Calu3 (cell line): ENCODE measurements at regions not wholly inside any gene's neighbourhood (a gene's known extent, or its start where the extent isn't known, plus 50 kb on each side); places are given as distances from the start of the nearest gene placed in this dataset.

Experiments used
- BruUV-seq: library from RNA; stranded (reverse); fragments of 400-500 nt; replicated peaks from 2 replicates; lab custom pipeline; 2021; lab: Mats Ljungman, UMichigan
- CTCF ChIA-PET: fragments of 300-600 bp; sonication (Branson Sonifier 250); formaldehyde crosslinking; loops from one replicate; lab custom pipeline; 2022; ENCODE audit warnings: antibody characterized with exemption; lab: Charles Lee
- DNase-seq: peaks from one replicate; pipeline ENCODE4 v3.0.0; 2022
- H3K27ac Mint-ChIP-seq: one replicate; pipeline ENCODE4 v1.8.0; 2022; ENCODE audit warnings: mixed read lengths; ENCODE audit not compliant: unreplicated experiment
- H3K27me3 Mint-ChIP-seq: one replicate; pipeline ENCODE4 v1.8.0; 2022; ENCODE audit warnings: mixed read lengths; ENCODE audit not compliant: unreplicated experiment
- H3K36me3 Mint-ChIP-seq: one replicate; pipeline ENCODE4 v1.8.0; 2022; ENCODE audit warnings: mild to moderate bottlenecking, moderate library complexity, mixed read lengths; ENCODE audit not compliant: insufficient read depth, unreplicated experiment
- H3K4me1 Mint-ChIP-seq: one replicate; pipeline ENCODE4 v1.8.0; 2022; ENCODE audit warnings: mild to moderate bottlenecking, low read depth, mixed read lengths; ENCODE audit not compliant: unreplicated experiment
- H3K4me3 Mint-ChIP-seq: one replicate; pipeline ENCODE4 v1.8.0; 2022; ENCODE audit warnings: mild to moderate bottlenecking, low read depth, moderate library complexity, mixed read lengths; ENCODE audit not compliant: unreplicated experiment
- H3K9me3 Mint-ChIP-seq: one replicate; pipeline ENCODE4 v1.8.0; 2022; ENCODE audit warnings: low read depth, mixed read lengths; ENCODE audit not compliant: unreplicated experiment
- intact Hi-C: fragments of 100-400 bp; cut with micrococcal nuclease; formaldehyde crosslinking; loops from one replicate; pipeline ENCODE4 v1.10.0; 2022; ENCODE audit not compliant: unreplicated experiment
- TF ChIP-seq, protein P1 (sequence below): fragments of 200-600 bp; IDR thresholded peaks from one replicate; pipeline ENCODE4 v1.8.0; 2022; ENCODE audit warnings: antibody characterized with exemption; ENCODE audit not compliant: unreplicated experiment

DNA sequence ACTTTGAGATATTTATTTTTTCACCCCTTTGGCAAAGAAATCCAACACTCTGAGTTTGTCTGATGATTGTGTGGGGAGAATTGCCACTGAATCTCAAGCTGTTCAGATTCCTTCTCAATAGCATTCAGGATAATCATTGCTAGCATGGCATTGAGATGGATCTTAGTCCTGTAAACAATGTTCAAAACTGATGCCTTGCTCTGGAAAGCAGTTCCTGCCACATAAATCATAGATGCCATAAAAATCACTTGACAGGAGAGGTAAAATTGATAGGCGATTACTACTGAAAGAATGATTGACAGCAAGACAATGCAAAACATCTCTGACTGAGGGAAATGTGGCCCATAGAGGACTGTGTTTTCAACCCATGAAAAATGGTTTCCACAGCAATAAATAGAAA is 915.6 kb downstream of the TRHDE start:
- Mint-ChIP-seq H3K27ac (no peak overlapping the region), H3K9me3 (peaks cover 21% of the 10 kb centered on the region), H3K36me3 (no peaks in the 10 kb centered on the region), H3K4me1 (no peaks in the 10 kb centered on the region), H3K4me3 (no peak overlapping the region), H3K27me3 (no peaks in the 10 kb centered on the region)
- no TSS peak for BruUV-seq
- DNase-seq, result no peak
- TF ChIP-seq, protein P1, sequence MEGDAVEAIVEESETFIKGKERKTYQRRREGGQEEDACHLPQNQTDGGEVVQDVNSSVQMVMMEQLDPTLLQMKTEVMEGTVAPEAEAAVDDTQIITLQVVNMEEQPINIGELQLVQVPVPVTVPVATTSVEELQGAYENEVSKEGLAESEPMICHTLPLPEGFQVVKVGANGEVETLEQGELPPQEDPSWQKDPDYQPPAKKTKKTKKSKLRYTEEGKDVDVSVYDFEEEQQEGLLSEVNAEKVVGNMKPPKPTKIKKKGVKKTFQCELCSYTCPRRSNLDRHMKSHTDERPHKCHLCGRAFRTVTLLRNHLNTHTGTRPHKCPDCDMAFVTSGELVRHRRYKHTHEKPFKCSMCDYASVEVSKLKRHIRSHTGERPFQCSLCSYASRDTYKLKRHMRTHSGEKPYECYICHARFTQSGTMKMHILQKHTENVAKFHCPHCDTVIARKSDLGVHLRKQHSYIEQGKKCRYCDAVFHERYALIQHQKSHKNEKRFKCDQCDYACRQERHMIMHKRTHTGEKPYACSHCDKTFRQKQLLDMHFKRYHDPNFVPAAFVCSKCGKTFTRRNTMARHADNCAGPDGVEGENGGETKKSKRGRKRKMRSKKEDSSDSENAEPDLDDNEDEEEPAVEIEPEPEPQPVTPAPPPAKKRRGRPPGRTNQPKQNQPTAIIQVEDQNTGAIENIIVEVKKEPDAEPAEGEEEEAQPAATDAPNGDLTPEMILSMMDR, result no peak
- intact Hi-C loops, result no loop called here
- CTCF ChIA-PET, result no interaction called here

DNA sequence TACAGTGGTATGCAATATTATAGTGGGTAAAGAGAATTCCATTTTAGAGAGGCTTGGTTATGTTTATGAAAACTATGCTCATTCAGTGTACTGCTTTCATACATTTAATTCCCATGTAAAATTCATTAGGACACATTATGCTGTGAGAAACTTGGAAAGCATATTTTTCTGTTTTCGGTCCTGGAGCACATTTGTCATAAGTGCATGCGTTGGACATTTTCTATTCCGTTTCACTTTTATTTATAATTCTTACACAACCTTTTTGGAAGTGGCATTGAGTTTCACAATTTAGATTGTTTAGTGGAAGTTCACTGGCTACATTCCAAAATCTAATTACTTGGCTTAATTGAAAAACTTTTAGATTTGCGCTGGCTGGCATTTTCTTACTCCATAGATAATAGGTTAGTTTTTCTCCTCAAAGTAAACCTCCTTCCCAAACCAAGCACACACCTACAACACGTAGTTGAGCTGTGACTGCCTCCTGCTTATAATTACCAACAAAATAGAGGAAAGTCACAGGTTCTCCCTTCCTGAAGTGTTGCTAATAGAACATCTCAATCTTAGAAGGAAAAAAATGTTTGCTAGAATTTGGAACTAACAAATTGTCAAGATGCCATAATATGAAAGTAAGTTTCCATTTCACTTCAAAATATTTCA is 938.5 kb downstream of the TRHDE start:
- H3K27me3 Mint-ChIP-seq, result no peaks in the 10 kb centered on the region
- no peaks in the 10 kb centered on the region for H3K36me3 Mint-ChIP-seq
- CTCF ChIA-PET, result no interaction called here
- TF ChIP-seq, protein P1, result no peak
- intact Hi-C loops, result no loop called here
- H3K4me1 Mint-ChIP-seq, result no peaks in the 10 kb centered on the region
- no TSS peak for BruUV-seq
- peaks cover 3% of the 10 kb centered on the region for H3K9me3 Mint-ChIP-seq
- DNase-seq, result no peak
- H3K4me3 Mint-ChIP-seq, result no peak overlapping the region
- H3K27ac Mint-ChIP-seq, result no peak overlapping the region

DNA sequence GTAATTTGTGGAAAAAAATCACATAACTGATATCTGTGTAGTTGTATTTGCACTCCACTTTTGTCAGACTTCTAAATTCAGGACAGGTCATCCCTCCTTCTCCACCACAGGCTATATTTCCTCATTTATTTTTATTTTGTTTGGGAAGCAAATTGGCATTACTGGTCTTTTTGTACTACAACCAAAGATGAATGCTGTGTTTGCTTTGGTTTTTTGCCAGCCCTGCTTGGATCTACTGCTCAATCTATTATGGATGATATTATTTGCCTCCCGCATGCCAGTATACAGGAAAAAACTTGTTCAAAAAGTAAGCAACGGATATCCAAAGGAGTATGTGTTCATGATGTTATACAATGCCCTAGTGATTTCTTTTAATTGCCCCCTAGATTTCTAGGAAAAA is 948.8 kb downstream of the TRHDE start:
- H3K4me3 Mint-ChIP-seq, result no peak overlapping the region
- H3K36me3 Mint-ChIP-seq, result no peaks in the 10 kb centered on the region
- TF ChIP-seq, protein P1, result no peak
- CTCF ChIA-PET, result no interaction called here
- no peak overlapping the region for H3K27ac Mint-ChIP-seq
- H3K9me3 Mint-ChIP-seq, result no peaks in the 10 kb centered on the region
- no peak for DNase-seq
- BruUV-seq, result no TSS peak
- no peaks in the 10 kb centered on the region for H3K4me1 Mint-ChIP-seq
- intact Hi-C loops, result no loop called here
- H3K27me3 Mint-ChIP-seq, result no peaks in the 10 kb centered on the region

DNA sequence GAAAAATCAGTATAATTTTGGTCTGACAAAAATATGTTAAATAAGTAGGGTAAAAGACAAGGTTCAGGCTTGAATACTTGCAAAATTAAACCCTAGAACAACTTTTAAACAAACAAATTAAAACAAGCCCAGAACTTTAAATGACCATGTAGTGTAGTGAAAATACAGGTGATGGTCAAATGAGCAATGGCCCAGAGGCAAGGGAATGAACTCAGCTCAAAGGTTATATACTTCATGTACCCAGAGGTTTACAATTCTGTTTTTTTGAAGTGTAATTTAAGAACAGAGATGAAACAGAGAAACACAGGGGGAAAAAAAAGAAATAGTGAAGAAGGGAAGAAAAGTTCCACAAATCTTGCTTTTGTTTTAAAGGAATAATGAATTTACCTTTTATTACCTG is 949.2 kb downstream of the TRHDE start:
- H3K27ac Mint-ChIP-seq, result no peak overlapping the region
- no peak for DNase-seq
- no peak overlapping the region for H3K4me3 Mint-ChIP-seq
- H3K27me3 Mint-ChIP-seq, result no peaks in the 10 kb centered on the region
- intact Hi-C loops, result no loop called here
- no peaks in the 10 kb centered on the region for H3K36me3 Mint-ChIP-seq
- no peaks in the 10 kb centered on the region for H3K9me3 Mint-ChIP-seq
- TF ChIP-seq, protein P1, result no peak
- CTCF ChIA-PET, result no interaction called here
- BruUV-seq, result no TSS peak
- no peaks in the 10 kb centered on the region for H3K4me1 Mint-ChIP-seq
